Neuronal stem cell (in vitro differentiated cells): ENCODE measurements at regions not wholly inside any gene's neighbourhood (a gene's known extent, or its start where the extent isn't known, plus 50 kb on each side); places are given as distances from the start of the nearest gene placed in this dataset.
A peak's percentile ranks its signal among the peaks of the same experiment; 100 is the strongest.

Experiments used
- DNase-seq: peaks from one replicate; pipeline ENCODE4 v3.0.0-alpha.2; 2013; ENCODE audit warnings: low spot score
- H2AFZ ChIP-seq: one replicate; pipeline ENCODE4 v1.6.1; 2013; ENCODE audit warnings: mild to moderate bottlenecking, low read length, inconsistent platforms
- H2AK5ac ChIP-seq: 2 replicates; pipeline ENCODE4 v1.6.1; 2013; ENCODE audit warnings: low read depth, mild to moderate bottlenecking, inconsistent platforms, low read length, moderate library complexity, mixed read lengths
- H2BK120ac ChIP-seq: 2 replicates; pipeline ENCODE4 v1.6.1; 2013; ENCODE audit warnings: low read depth, mild to moderate bottlenecking, inconsistent platforms, low read length, moderate library complexity, mixed read lengths
- H2BK12ac ChIP-seq: one replicate; pipeline ENCODE4 v1.6.1; 2013; ENCODE audit warnings: low read length, inconsistent platforms
- H2BK15ac ChIP-seq: 2 replicates; pipeline ENCODE4 v1.6.1; 2013; ENCODE audit warnings: mild to moderate bottlenecking, low read length, inconsistent platforms, mixed read lengths
- H2BK5ac ChIP-seq: one replicate; pipeline ENCODE4 v1.6.1; 2013; ENCODE audit warnings: inconsistent platforms, mild to moderate bottlenecking, low read length, moderate library complexity
- H3K14ac ChIP-seq: one replicate; pipeline ENCODE4 v1.6.1; 2013; ENCODE audit warnings: low read length, inconsistent platforms
- H3K18ac ChIP-seq: 2 replicates; pipeline ENCODE4 v1.6.1; 2013; ENCODE audit warnings: low read length, inconsistent platforms
- H3K23ac ChIP-seq: 2 replicates; pipeline ENCODE4 v1.6.1; 2013; ENCODE audit warnings: low read depth, mild to moderate bottlenecking, mixed read lengths, low read length, inconsistent platforms; ENCODE audit not compliant: poor library complexity
- H3K27ac ChIP-seq: replicated peaks from 3 replicates; pipeline ENCODE4 v1.5.1; 2013; ENCODE audit warnings: low read length, inconsistent platforms
- H3K27me3 ChIP-seq, 3 experiments: 2 replicates each; pipeline ENCODE4 v1.6.1; 2013; ENCODE audit warnings: low read length in 3 of 3, mild to moderate bottlenecking in 2 of 3, inconsistent platforms in 1 of 3, low read depth in 1 of 3, mixed read lengths in 1 of 3, moderate library complexity in 1 of 3; ENCODE audit not compliant: control insufficient read depth in 3 of 3, insufficient read depth in 3 of 3
- H3K36me3 ChIP-seq, 2 donors: replicated peaks in 1 of 2; 2 replicates each; pipeline ENCODE4 v1.6.1; 2013; ENCODE audit warnings: low read length in 2 of 2; ENCODE audit not compliant: control insufficient read depth in 2 of 2, insufficient read depth in 2 of 2
- H3K4ac ChIP-seq: 2 replicates; pipeline ENCODE4 v1.6.1; 2013; ENCODE audit warnings: inconsistent platforms, mild to moderate bottlenecking, low read length, moderate library complexity
- H3K4me1 ChIP-seq, 2 donors: 1 replicate in 1 of 2; 2 replicates in 1 of 2; pipeline ENCODE4 v1.6.1; 2013; ENCODE audit warnings: low read length in 2 of 2, low read depth in 1 of 2; ENCODE audit not compliant: control insufficient read depth in 2 of 2, insufficient read depth in 1 of 2
- H3K4me2 ChIP-seq: one replicate; pipeline ENCODE4 v1.6.1; 2013; ENCODE audit warnings: mild to moderate bottlenecking, low read length, inconsistent platforms; ENCODE audit not compliant: insufficient read depth, poor library complexity, severe bottlenecking
- H3K4me3 ChIP-seq, 2 donors: 2 replicates each; pipeline ENCODE4 v1.5.1; 2013; ENCODE audit warnings: low read length in 2 of 2, mild to moderate bottlenecking in 2 of 2, inconsistent platforms in 1 of 2, moderate library complexity in 1 of 2
- H3K79me1 ChIP-seq: one replicate; pipeline ENCODE4 v1.6.1; 2013; ENCODE audit warnings: low read depth, mild to moderate bottlenecking, inconsistent platforms, low read length, moderate library complexity
- H3K9ac ChIP-seq: one replicate; pipeline ENCODE4 v1.6.1; 2013; ENCODE audit warnings: mild to moderate bottlenecking, low read depth, low read length, inconsistent platforms; ENCODE audit not compliant: poor library complexity
- H3K9me3 ChIP-seq, 2 donors: replicated peaks in 1 of 2; 2 replicates each; pipeline versions ENCODE3 to v1.6.1; 2013; ENCODE audit warnings: low read length in 2 of 2, mild to moderate bottlenecking in 2 of 2, inconsistent platforms in 1 of 2, low read depth in 1 of 2, mixed read lengths in 1 of 2, moderate library complexity in 1 of 2; ENCODE audit not compliant: control insufficient read depth in 2 of 2, insufficient read depth in 1 of 2
- H4K8ac ChIP-seq: one replicate; pipeline ENCODE4 v1.6.1; 2013; ENCODE audit warnings: low read depth, mild to moderate bottlenecking, inconsistent platforms, low read length, moderate library complexity
- H4K91ac ChIP-seq: one replicate; pipeline ENCODE4 v1.6.1; 2013; ENCODE audit warnings: low read length, low read depth, mild to moderate bottlenecking, inconsistent platforms; ENCODE audit not compliant: poor library complexity
- WGBS, 2 donors: extraction: QIAGEN DNeasy Blood & Tissue Kit; methylation state at CpG; one replicate each; pipeline ENCODE4 v1.1.7; 2013; ENCODE audit warnings: missing lambda C conversion rate in 2 of 2, mixed read lengths in 1 of 2; ENCODE audit not compliant: insufficient read length in 2 of 2, insufficient replicate concordance in 1 of 2; ENCODE audit errors: extremely low coverage in 2 of 2; 5-methylcytosine and 5-hydroxymethylcytosine counted together

GRCh38 chrX:30504309-30504708 lies 73.3 kb downstream of the TASL start:
- H3K4me3 ChIP-seq = no peak overlapping the region
- peaks cover 0 to 5% of the 10 kb centered on the region in 2 donors for H3K4me1 ChIP-seq
- no peak overlapping the region for H2BK5ac ChIP-seq
- no peak overlapping the region for H3K18ac ChIP-seq
- no peak overlapping the region for H3K9ac ChIP-seq
- H3K14ac ChIP-seq = no peak overlapping the region
- H3K4ac ChIP-seq = no peak overlapping the region
- no peak overlapping the region for H3K27ac ChIP-seq
- H4K91ac ChIP-seq = no peak overlapping the region
- no peak overlapping the region for H3K23ac ChIP-seq
- H2BK12ac ChIP-seq = no peak overlapping the region
- H3K4me2 ChIP-seq = no peak overlapping the region
- H2BK120ac ChIP-seq = no peak overlapping the region
- H3K27me3 ChIP-seq = no peaks in the 10 kb centered on the region
- H4K8ac ChIP-seq = no peak overlapping the region
- no peak overlapping the region for H2BK15ac ChIP-seq
- H3K79me1 ChIP-seq = no peaks in the 10 kb centered on the region
- no peaks in the 10 kb centered on the region for H3K36me3 ChIP-seq
- no peak overlapping the region for H2AK5ac ChIP-seq
- H2AFZ ChIP-seq = no peak overlapping the region
- DNase-seq = peak; percentile 30
- no CpG with 5 or more reads among the region's 2 CpGs for WGBS, 2 donors
- H3K9me3 ChIP-seq = no peaks in the 10 kb centered on the region

- no peak overlapping the region for H2AFZ ChIP-seq
- H3K36me3 ChIP-seq = no peaks in the 10 kb centered on the region
- H3K9me3 ChIP-seq = no peaks in the 10 kb centered on the region
- WGBS, 2 donors = no CpG with 5 or more reads among the region's 1 CpG
- no peak overlapping the region for H3K18ac ChIP-seq
- no peak overlapping the region for H3K27ac ChIP-seq
- H4K8ac ChIP-seq = no peak overlapping the region
- no peaks in the 10 kb centered on the region for H3K79me1 ChIP-seq
- peaks cover 0 to 1% of the 10 kb centered on the region in 2 donors for H3K4me1 ChIP-seq
- H4K91ac ChIP-seq = no peak overlapping the region
- no peak overlapping the region for H3K23ac ChIP-seq
- no peak overlapping the region for H3K14ac ChIP-seq
- H3K4me3 ChIP-seq = no peak overlapping the region
- H3K4ac ChIP-seq = no peak overlapping the region
- H3K27me3 ChIP-seq = no peaks in the 10 kb centered on the region
- no peak for DNase-seq
- H2AK5ac ChIP-seq = no peak overlapping the region
- no peak overlapping the region for H3K4me2 ChIP-seq
- no peak overlapping the region for H2BK12ac ChIP-seq
- no peak overlapping the region for H2BK15ac ChIP-seq
- H2BK5ac ChIP-seq = no peak overlapping the region
- H3K9ac ChIP-seq = no peak overlapping the region
- H2BK120ac ChIP-seq = no peak overlapping the region
Measured at GRCh38 chrX:30495468-30495867, 82.1 kb downstream of the TASL start.

GRCh38 chrX:30493348-30493747 lies 84.2 kb downstream of the TASL start:
- no peaks in the 10 kb centered on the region for H3K79me1 ChIP-seq
- H3K4ac ChIP-seq = no peak overlapping the region
- no CpG with 5 or more reads among the region's 1 CpG for WGBS, 2 donors

GRCh38 chrX:30489323-30489722 lies 88.2 kb downstream of the TASL start:
- H3K9ac ChIP-seq = no peak overlapping the region
- H4K8ac ChIP-seq = no peak overlapping the region
- no peak overlapping the region for H3K4me3 ChIP-seq
- no peak overlapping the region for H4K91ac ChIP-seq
- no peaks in the 10 kb centered on the region for H3K27me3 ChIP-seq
- no peak overlapping the region for H3K14ac ChIP-seq
- H2AFZ ChIP-seq = no peak overlapping the region
- H3K9me3 ChIP-seq = no peaks in the 10 kb centered on the region
- H3K79me1 ChIP-seq = no peaks in the 10 kb centered on the region
- no peak overlapping the region for H3K4ac ChIP-seq
- H3K36me3 ChIP-seq = no peaks in the 10 kb centered on the region
- H3K4me1 ChIP-seq = no peaks in the 10 kb centered on the region
- H3K23ac ChIP-seq = no peak overlapping the region
- no peak for DNase-seq
- H3K18ac ChIP-seq = no peak overlapping the region
- no peak overlapping the region for H2BK15ac ChIP-seq
- no peak overlapping the region for H2BK12ac ChIP-seq
- H3K27ac ChIP-seq = no peak overlapping the region
- H2AK5ac ChIP-seq = no peak overlapping the region
- H2BK5ac ChIP-seq = no peak overlapping the region
- no peak overlapping the region for H3K4me2 ChIP-seq
- H2BK120ac ChIP-seq = no peak overlapping the region
- no CpG with 5 or more reads among the region's 2 CpGs for WGBS, 2 donors

More at GRCh38 chrX:30493348-30493747, 84.2 kb downstream of the TASL start:
- H3K14ac ChIP-seq = no peak overlapping the region
- H3K4me1 ChIP-seq = no peaks in the 10 kb centered on the region
- no peak overlapping the region for H2BK120ac ChIP-seq
- no peaks in the 10 kb centered on the region for H3K36me3 ChIP-seq
- H4K91ac ChIP-seq = no peak overlapping the region
- no peak overlapping the region for H2AFZ ChIP-seq
- no peak for DNase-seq
- H2BK5ac ChIP-seq = no peak overlapping the region
- no peak overlapping the region for H3K9ac ChIP-seq
- no peak overlapping the region for H3K27ac ChIP-seq
- H2BK12ac ChIP-seq = no peak overlapping the region
- H3K9me3 ChIP-seq = no peaks in the 10 kb centered on the region
- no peak overlapping the region for H3K4me3 ChIP-seq
- no peaks in the 10 kb centered on the region for H3K27me3 ChIP-seq
- H3K18ac ChIP-seq = no peak overlapping the region
- H3K23ac ChIP-seq = no peak overlapping the region
- no peak overlapping the region for H2BK15ac ChIP-seq
- no peak overlapping the region for H2AK5ac ChIP-seq
- H3K4me2 ChIP-seq = no peak overlapping the region
- H4K8ac ChIP-seq = no peak overlapping the region
